A549 (cell line): ENCODE measurements at regions not wholly inside any gene's neighbourhood (a gene's known extent, or its start where the extent isn't known, plus 50 kb on each side); places are given as distances from the start of the nearest gene placed in this dataset.

ENCODE experiments used
- ATAC-seq, 2 experiments: fragments of 200-7000 bp in 1 of 2; fragments of >200 bp in 1 of 2; cut with Nextera tagmentation in 1 of 2; cut with Tn5 transposase in 1 of 2; 3 replicates each; pipeline versions ENCODE4 v1.8.0 to v1.9.1; 2018 to 2020; ENCODE audit warnings: mild to moderate bottlenecking in 1 of 2, moderate library complexity in 1 of 2
- CTCF ChIA-PET: fragments of 300-600 bp; sonication (Branson Sonifier 250); formaldehyde crosslinking; extraction: SDS; loops from one replicate; lab custom pipeline; 2021; ENCODE audit warnings: antibody characterized with exemption, inconsistent platforms; lab: Yijun Ruan, JAX
- POLR2A ChIA-PET: fragments of 350-600 bp; formaldehyde crosslinking; extraction: SDS; loops from one replicate; lab custom pipeline; 2021; ENCODE audit warnings: antibody characterized with exemption, inconsistent platforms; lab: Yijun Ruan, JAX
- DNase-seq, 2 experiments: peaks; one replicate each; pipeline versions ENCODE4 v3.0.0 to v3.0.0-alpha.2; 2011 to 2016; ENCODE audit warnings: low read depth in 1 of 2, low spot score in 1 of 2
- FAIRE-seq: peaks from 2 replicates; lab custom pipeline; 2011; peaks lifted over from hg19 to GRCh38; lab: Jason Lieb, UNC
- H3K27ac ChIP-seq, 2 experiments: fragments of >200 bp; sonication (Bioruptor Twin); formaldehyde crosslinking; 3 replicates each; pipeline ENCODE4 v1.5.1; 2016 to 2017
- H3K4me1 ChIP-seq: fragments of >200 bp; sonication (Bioruptor Twin); formaldehyde crosslinking; 3 replicates; pipeline ENCODE4 v1.6.1; 2016
- H3K4me2 ChIP-seq: fragments of >200 bp; sonication (Bioruptor Twin); formaldehyde crosslinking; 3 replicates; pipeline ENCODE4 v1.6.1; 2016
- H3K4me3 ChIP-seq: fragments of >200 bp; sonication (Bioruptor Twin); formaldehyde crosslinking; 3 replicates; pipeline ENCODE4 v1.5.1; 2016
- H3K9me3 ChIP-seq: fragments of >200 bp; sonication (Bioruptor Twin); formaldehyde crosslinking; 3 replicates; pipeline ENCODE4 v1.6.1; 2016
- CBX2 ChIP-seq: fragments of 200-600 bp; sonication (generic); IDR thresholded peaks from 2 replicates; pipeline ENCODE4 v1.6.1; 2016; ENCODE audit warnings: low read depth, mild to moderate bottlenecking, borderline replicate concordance
- CBX8 ChIP-seq: fragments of 200-600 bp; sonication (generic); IDR thresholded peaks from 2 replicates; pipeline ENCODE4 v1.6.1; 2016
- CHD4 ChIP-seq: fragments of 200-600 bp; sonication (generic); IDR thresholded peaks from 2 replicates; pipeline ENCODE4 v1.6.1; 2016; ENCODE audit warnings: antibody characterized with exemption, mild to moderate bottlenecking, borderline replicate concordance
- EHMT2 ChIP-seq: fragments of 200-600 bp; sonication (generic); IDR thresholded peaks from 2 replicates; pipeline ENCODE4 v1.6.1; 2016; ENCODE audit warnings: antibody characterized with exemption, low read depth, mild to moderate bottlenecking, moderate library complexity
- FOXS1 ChIP-seq: fragments of 250-450 bp; sonication (Bioruptor Pico); IDR thresholded peaks from 2 replicates; pipeline ENCODE4 v1.5.0; 2020; ENCODE audit warnings: mild to moderate bottlenecking, moderate library complexity
- HOXB13 ChIP-seq: fragments of 250-450 bp; sonication (Bioruptor Pico); IDR thresholded peaks from 2 replicates; pipeline ENCODE4 v1.5.0; 2020; ENCODE audit warnings: low read depth, mild to moderate bottlenecking, moderate library complexity
- JUN ChIP-seq, 2 experiments: fragments of >200 bp; sonication (Bioruptor Twin); formaldehyde crosslinking; IDR thresholded peaks; 2 replicates in 1 of 2; 3 replicates in 1 of 2; pipeline ENCODE4 v1.6.1; 2016 to 2017
- JUNB ChIP-seq: fragments of >200 bp; sonication (Bioruptor Twin); formaldehyde crosslinking; IDR thresholded peaks from 2 replicates; pipeline ENCODE4 v1.6.1; 2016
- KDM1A ChIP-seq: fragments of 200-600 bp; sonication (generic); IDR thresholded peaks from 2 replicates; pipeline ENCODE4 v1.6.1; 2016; ENCODE audit warnings: low read depth, mild to moderate bottlenecking
- MAZ ChIP-seq: fragments of 150-350 bp; IDR thresholded peaks from 2 replicates; pipeline ENCODE4 v1.6.1; 2014; ENCODE audit warnings: antibody characterized with exemption, low read depth, low read length, borderline replicate concordance
- MYC ChIP-seq: IDR thresholded peaks from 2 replicates; pipeline ENCODE4 v1.6.1; 2012; ENCODE audit warnings: mild to moderate bottlenecking, inconsistent platforms, low read length, improper control_type of control experiment, borderline replicate concordance
- NPAS2 ChIP-seq: fragments of 250-450 bp; sonication (Bioruptor Pico); IDR thresholded peaks from 2 replicates; pipeline ENCODE4 v1.8.0; 2022; ENCODE audit warnings: mild to moderate bottlenecking, moderate library complexity, borderline replicate concordance
- POLR2A ChIP-seq: IDR thresholded peaks from 2 replicates; pipeline ENCODE4 v1.6.1; 2012; ENCODE audit warnings: mild to moderate bottlenecking, low read length
- RAD21 ChIP-seq, 2 experiments: fragments of >200 bp in 1 of 2; sonication (Bioruptor Twin) in 1 of 2; formaldehyde crosslinking in 1 of 2; IDR thresholded peaks in 1 of 2; conservative IDR thresholded peaks in 1 of 2; 2 replicates in 1 of 2; 3 replicates in 1 of 2; pipeline ENCODE4 v1.6.1; 2012 to 2018; ENCODE audit warnings: inconsistent platforms in 1 of 2
- RFX5 ChIP-seq: fragments of 450-650 bp; IDR thresholded peaks from 2 replicates; pipeline ENCODE4 v1.7.1; 2014; ENCODE audit warnings: antibody characterized with exemption, mild to moderate bottlenecking, moderate library complexity
- ZFP36 ChIP-seq: fragments of 450-650 bp; IDR thresholded peaks from 2 replicates; pipeline ENCODE4 v1.6.1; 2014; ENCODE audit warnings: borderline replicate concordance; ENCODE audit not compliant: partially characterized antibody
- WGBS: methylation state at CpG from one replicate; pipeline ENCODE4 v1.1.6; 2017; ENCODE audit errors: missing lambda C conversion rate; 5-methylcytosine and 5-hydroxymethylcytosine counted together
- TF ChIP-seq, protein P1 (sequence below): IDR thresholded peaks from 2 replicates; pipeline ENCODE4 v1.6.1; 2012
- TF ChIP-seq, protein P2 (sequence below): fragments of >200 bp; sonication (Bioruptor Twin); formaldehyde crosslinking; IDR thresholded peaks from 3 replicates; pipeline ENCODE4 v1.6.1; 2016
- TF ChIP-seq, protein P3 (sequence below): fragments of 200-600 bp; sonication (generic); IDR thresholded peaks from 2 replicates; pipeline ENCODE4 v1.6.1; 2016; ENCODE audit warnings: antibody characterized with exemption, mild to moderate bottlenecking, moderate library complexity
- TF ChIP-seq, protein P4 (sequence below): fragments of 250-450 bp; sonication (Bioruptor Pico); IDR thresholded peaks from 2 replicates; pipeline ENCODE4 v1.5.0; 2020; ENCODE audit warnings: low read depth, mild to moderate bottlenecking, moderate library complexity

DNA sequence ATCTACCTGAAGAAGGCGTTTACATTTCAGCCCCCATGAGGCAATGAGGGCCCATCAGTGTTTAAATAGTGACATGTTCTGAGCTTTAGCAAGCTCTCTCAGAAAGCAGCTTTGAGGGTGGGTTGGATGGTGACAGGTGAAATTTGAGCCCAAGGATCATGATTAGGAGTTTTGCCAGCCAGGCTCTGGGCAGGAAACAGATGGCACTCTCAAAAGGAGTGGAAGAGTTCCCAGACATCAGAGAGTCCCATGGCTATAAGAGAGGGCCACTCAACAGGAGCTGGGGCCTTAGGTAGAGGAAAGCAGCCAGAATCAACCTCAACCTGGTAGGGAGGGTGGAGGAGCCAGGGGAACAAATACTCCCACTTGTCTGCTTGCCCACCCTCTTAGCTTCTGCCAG is 499.8 kb downstream of the MID1IP1 start:
- ATAC-seq (no peak), FAIRE-seq (no peak)
- Histone ChIP-seq H3K4me3 (no peak overlapping the region), H3K4me2 (no peak overlapping the region), H3K27ac (no peak overlapping the region), H3K9me3 (no peaks in the 10 kb centered on the region), H3K4me1 (no peaks in the 10 kb centered on the region)
- POLR2A ChIA-PET = no interaction called here
- CTCF ChIA-PET = no interaction called here
- TF ChIP-seq POLR2A (no peak), CHD4 (no peak), RAD21 (conservative IDR thresholded peaks at IDR 0.05 in 1 of 2, IDR thresholded peaks at IDR 0.05 in 1 of 2) (no peak), RFX5 (no peak), MAZ (no peak), KDM1A (no peak)
- TF ChIP-seq, protein P1, sequence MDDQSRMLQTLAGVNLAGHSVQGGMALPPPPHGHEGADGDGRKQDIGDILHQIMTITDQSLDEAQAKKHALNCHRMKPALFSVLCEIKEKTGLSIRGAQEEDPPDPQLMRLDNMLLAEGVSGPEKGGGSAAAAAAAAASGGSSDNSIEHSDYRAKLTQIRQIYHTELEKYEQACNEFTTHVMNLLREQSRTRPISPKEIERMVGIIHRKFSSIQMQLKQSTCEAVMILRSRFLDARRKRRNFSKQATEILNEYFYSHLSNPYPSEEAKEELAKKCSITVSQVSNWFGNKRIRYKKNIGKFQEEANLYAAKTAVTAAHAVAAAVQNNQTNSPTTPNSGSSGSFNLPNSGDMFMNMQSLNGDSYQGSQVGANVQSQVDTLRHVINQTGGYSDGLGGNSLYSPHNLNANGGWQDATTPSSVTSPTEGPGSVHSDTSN = no peak
- TF ChIP-seq, protein P2, sequence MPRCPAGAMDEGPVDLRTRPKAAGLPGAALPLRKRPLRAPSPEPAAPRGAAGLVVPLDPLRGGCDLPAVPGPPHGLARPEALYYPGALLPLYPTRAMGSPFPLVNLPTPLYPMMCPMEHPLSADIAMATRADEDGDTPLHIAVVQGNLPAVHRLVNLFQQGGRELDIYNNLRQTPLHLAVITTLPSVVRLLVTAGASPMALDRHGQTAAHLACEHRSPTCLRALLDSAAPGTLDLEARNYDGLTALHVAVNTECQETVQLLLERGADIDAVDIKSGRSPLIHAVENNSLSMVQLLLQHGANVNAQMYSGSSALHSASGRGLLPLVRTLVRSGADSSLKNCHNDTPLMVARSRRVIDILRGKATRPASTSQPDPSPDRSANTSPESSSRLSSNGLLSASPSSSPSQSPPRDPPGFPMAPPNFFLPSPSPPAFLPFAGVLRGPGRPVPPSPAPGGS = no peak
- TF ChIP-seq, all 56 proteins: peak for 0
- no peak for DNase-seq
- WGBS = 0% methylated on average over 1 of the region's 1 CpG

DNA sequence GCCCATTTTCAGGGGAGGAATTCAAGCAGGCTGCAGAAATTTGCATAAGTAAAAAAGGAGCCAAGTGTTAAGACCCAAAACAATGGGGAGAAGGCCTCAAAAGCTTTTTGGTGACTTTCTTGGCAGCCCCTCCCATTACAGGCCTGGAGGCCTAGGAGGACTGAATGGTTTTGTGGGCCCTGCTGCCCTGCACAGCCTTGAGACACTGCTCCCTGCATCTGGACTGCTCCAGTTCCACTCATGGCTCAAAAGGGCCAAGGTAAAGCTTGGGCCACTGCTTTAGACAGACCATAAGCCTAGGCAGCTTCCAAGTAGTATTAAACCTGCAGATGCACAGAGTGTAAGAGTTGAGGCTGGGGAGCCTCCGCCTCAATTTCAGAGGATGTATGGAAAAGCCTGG is 501.6 kb downstream of the MID1IP1 start:
- FAIRE-seq (no peak), ATAC-seq (no peak), DNase-seq (no peak)
- TF ChIP-seq ZFP36 (peak; percentile 68), EHMT2 (no peak)
- no peaks in the 10 kb centered on the region for H3K4me1 ChIP-seq
- WGBS = no CpG with 5 or more reads among the region's 1 CpG
- H3K9me3 ChIP-seq = no peaks in the 10 kb centered on the region
- no peak overlapping the region for H3K27ac ChIP-seq
- CTCF ChIA-PET = no interaction called here
- POLR2A ChIA-PET = no interaction called here
- no peak overlapping the region for H3K4me2 ChIP-seq
- no peak overlapping the region for H3K4me3 ChIP-seq

DNA sequence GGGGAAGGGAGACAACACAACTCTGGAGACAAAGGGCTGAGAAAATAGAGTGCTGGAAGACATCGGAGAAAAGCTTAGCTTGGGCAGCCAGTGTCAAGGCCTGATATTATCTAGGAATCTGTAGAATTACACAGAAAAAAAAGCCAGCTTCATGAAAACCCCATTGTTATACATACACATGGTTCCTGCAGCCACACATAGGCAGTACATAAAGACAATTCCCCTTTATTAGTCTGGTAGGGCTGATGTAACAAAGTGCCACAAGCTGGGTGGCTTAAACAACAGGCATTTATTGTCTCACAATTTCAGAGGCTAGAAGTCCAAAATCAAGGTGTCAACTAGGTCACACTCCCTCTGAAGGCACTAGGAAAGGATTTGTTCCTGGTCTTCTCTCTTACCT is 503.5 kb downstream of the MID1IP1 start:
- no peak for ATAC-seq
- Histone ChIP-seq H3K9me3 (no peaks in the 10 kb centered on the region), H3K4me3 (no peak overlapping the region), H3K4me2 (no peak overlapping the region), H3K4me1 (no peaks in the 10 kb centered on the region), H3K27ac (no peak overlapping the region)
- DNase-seq = no peak
- POLR2A ChIA-PET = no interaction called here
- CTCF ChIA-PET = interaction anchor here (0.9 kb wide), 1 partner anchor 44 kb away, joined by 3 read pairs; no protein-coding TSS in a partner anchor
- TF ChIP-seq FOXS1 (CRISPR knock-in tag) = no peak
- no peak for TF ChIP-seq JUN (IDR thresholded peaks at IDR 0.05)
- no peak for TF ChIP-seq MYC
- TF ChIP-seq CBX8 = no peak
- no peak for TF ChIP-seq JUNB
- TF ChIP-seq NPAS2 (CRISPR knock-in tag) = no peak
- no peak for TF ChIP-seq CBX2
- TF ChIP-seq, protein P3, sequence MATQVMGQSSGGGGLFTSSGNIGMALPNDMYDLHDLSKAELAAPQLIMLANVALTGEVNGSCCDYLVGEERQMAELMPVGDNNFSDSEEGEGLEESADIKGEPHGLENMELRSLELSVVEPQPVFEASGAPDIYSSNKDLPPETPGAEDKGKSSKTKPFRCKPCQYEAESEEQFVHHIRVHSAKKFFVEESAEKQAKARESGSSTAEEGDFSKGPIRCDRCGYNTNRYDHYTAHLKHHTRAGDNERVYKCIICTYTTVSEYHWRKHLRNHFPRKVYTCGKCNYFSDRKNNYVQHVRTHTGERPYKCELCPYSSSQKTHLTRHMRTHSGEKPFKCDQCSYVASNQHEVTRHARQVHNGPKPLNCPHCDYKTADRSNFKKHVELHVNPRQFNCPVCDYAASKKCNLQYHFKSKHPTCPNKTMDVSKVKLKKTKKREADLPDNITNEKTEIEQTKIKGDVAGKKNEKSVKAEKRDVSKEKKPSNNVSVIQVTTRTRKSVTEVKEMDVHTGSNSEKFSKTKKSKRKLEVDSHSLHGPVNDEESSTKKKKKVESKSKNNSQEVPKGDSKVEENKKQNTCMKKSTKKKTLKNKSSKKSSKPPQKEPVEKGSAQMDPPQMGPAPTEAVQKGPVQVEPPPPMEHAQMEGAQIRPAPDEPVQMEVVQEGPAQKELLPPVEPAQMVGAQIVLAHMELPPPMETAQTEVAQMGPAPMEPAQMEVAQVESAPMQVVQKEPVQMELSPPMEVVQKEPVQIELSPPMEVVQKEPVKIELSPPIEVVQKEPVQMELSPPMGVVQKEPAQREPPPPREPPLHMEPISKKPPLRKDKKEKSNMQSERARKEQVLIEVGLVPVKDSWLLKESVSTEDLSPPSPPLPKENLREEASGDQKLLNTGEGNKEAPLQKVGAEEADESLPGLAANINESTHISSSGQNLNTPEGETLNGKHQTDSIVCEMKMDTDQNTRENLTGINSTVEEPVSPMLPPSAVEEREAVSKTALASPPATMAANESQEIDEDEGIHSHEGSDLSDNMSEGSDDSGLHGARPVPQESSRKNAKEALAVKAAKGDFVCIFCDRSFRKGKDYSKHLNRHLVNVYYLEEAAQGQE = no peak
- TF ChIP-seq, protein P4, sequence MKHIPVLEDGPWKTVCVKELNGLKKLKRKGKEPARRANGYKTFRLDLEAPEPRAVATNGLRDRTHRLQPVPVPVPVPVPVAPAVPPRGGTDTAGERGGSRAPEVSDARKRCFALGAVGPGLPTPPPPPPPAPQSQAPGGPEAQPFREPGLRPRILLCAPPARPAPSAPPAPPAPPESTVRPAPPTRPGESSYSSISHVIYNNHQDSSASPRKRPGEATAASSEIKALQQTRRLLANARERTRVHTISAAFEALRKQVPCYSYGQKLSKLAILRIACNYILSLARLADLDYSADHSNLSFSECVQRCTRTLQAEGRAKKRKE (CRISPR knock-in tag) = no peak
- no peak for TF ChIP-seq HOXB13 (CRISPR knock-in tag)
- no peak for TF ChIP-seq EHMT2
- FAIRE-seq = peak; percentile 13
- WGBS = 32% methylated on average over 1 of the region's 1 CpG
